Peyer's patch (tissue), 4 donors: ENCODE measurements at regions not wholly inside any gene's neighbourhood (a gene's known extent, or its start where the extent isn't known, plus 50 kb on each side); places are given as distances from the start of the nearest gene placed in this dataset.

Experiments
- CTCF ChIP-seq, 6 experiments: fragments of 450-650 bp in 4 of 6; fragments of 200-600 bp in 2 of 6; sonication (generic) in 1 of 6; IDR thresholded peaks; one replicate each; pipeline ENCODE4 v1.5.1; 2017 to 2019; ENCODE audit warnings: antibody characterized with exemption in 6 of 6, mild to moderate bottlenecking in 3 of 6, moderate library complexity in 1 of 6
- POLR2A ChIP-seq, 2 donors: fragments of 450-650 bp; IDR thresholded peaks; one replicate each; pipeline ENCODE4 v1.5.1; 2017; ENCODE audit warnings: antibody characterized with exemption in 2 of 2, mild to moderate bottlenecking in 2 of 2, moderate library complexity in 2 of 2

- TF ChIP-seq POLR2A (IDR thresholded peaks at IDR 0.05): no peak
- no peak for TF ChIP-seq CTCF (IDR thresholded peaks at IDR 0.05)
Observed at GRCh38 chr14:106248321-106249192, 722.2 kb downstream of the TMEM121 start.
